ENCODE measurements at regions not wholly inside any gene's neighbourhood (a gene's known extent, or its start where the extent isn't known, plus 50 kb on each side); places are given as distances from the start of the nearest gene placed in this dataset.

GRCh38 chr1:10890491-10891071 is 94.1 kb upstream of the CASZ1 start:
- no peaks in the 10 kb centered on the region for H3K36me3 ChIP-seq (ENCODE audit: control insufficient read depth, insufficient read depth, low read length)
- no peaks in the 10 kb centered on the region for H3K4me1 ChIP-seq (ENCODE audit: control insufficient read depth, insufficient read depth, low read length)
- H3K27ac ChIP-seq (ENCODE audit: low read depth, low read length), result no peak overlapping the region
- no peak overlapping the region for H3K9ac ChIP-seq (ENCODE audit: low read length)
- H3K4me3 ChIP-seq (ENCODE audit: low read length), result no peak overlapping the region
- peaks cover 13% of the 10 kb centered on the region for H3K27me3 ChIP-seq (ENCODE audit: control insufficient read depth, insufficient read depth, low read length)

- H3K27me3 ChIP-seq (ENCODE audit: control insufficient read depth, insufficient read depth, low read length), result peaks cover 13% of the 10 kb centered on the region
- H3K27ac ChIP-seq (ENCODE audit: low read depth, low read length), result no peak overlapping the region
- H3K4me3 ChIP-seq (ENCODE audit: low read length), result no peak overlapping the region
These were observed 94.6 kb upstream of the CASZ1 start for GRCh38 chr1:10891091-10891490.

DNA sequence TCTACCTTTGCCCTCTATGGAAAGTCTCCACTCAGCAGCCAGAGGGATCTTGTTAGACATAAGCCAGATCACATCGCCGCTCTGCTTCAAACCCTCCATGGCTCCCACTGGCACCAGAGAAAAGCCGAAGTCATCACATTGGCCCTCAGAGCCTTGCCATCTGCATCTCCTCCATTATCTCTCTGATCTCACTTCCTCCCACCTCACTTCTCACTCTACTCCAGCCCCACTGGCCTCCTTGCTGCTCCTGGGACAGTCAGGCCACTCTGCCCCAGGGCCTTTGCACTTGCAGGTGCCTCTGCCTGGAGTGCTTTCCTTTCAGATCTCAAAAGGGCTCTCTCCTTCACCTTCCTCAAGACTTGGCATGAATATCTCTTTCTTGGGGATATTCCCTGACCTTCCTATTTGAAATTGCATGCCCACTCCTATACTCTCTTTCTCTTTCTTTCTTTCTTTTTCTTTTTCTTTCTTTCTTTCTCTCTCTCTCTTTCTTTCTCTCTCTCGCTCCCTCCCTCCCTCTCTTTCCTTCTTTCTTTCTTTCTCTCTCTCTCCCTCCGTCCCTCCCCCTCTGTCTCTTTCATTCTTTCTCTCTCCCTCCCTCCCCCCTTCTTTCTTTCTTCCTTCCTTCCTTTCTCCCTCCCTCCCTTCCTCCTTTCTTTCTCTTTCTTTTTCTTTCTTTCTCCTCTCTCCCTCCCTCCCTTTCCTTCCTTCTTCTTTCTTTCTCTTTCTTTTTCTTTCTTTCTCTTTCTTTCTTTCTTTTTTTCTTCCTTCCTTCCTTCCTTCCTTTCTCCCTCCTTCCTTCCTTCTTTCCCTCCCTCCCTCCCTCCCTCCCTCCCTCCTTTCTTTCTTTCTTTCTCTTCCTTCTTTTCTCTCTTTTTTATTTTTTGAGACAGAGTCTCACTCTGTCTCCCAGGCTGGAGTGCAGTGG is 96.0 kb upstream of the CASZ1 start:
- Histone ChIP-seq H3K36me3 (ENCODE audit: control insufficient read depth, insufficient read depth, low read length) (no peaks in the 10 kb centered on the region), H3K4me1 (ENCODE audit: control insufficient read depth, insufficient read depth, low read length) (no peaks in the 10 kb centered on the region), H3K4me3 (ENCODE audit: low read length) (no peak overlapping the region), H3K27me3 (ENCODE audit: control insufficient read depth, insufficient read depth, low read length) (peaks cover 13% of the 10 kb centered on the region), H3K9ac (ENCODE audit: low read length) (no peak overlapping the region), H3K27ac (ENCODE audit: low read depth, low read length) (no peak overlapping the region)

More at GRCh38 chr1:10891091-10891490, 94.6 kb upstream of the CASZ1 start:
- Histone ChIP-seq H3K36me3 (ENCODE audit: control insufficient read depth, insufficient read depth, low read length) (no peaks in the 10 kb centered on the region), H3K9ac (ENCODE audit: low read length) (no peak overlapping the region), H3K4me1 (ENCODE audit: control insufficient read depth, insufficient read depth, low read length) (no peaks in the 10 kb centered on the region)

DNA sequence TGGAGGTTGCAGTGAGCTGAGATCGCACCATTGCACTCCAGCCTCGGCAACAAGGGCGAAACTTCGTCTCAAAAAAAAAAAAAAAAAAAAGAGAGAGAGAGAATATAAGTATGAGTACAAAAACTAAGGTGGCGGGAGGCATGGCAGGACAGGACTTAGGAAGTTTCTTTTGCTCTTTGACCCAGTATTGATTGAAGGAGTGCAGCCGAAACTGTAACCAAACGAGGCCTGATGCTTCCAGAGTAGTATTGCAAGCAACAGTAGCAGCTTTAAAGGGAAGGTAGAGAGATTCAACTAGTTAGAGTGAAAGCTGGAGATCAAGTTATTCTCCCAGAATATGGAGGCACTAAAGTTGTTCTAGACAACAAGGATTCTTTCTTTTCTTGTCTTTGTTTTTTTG is 99.2 kb upstream of the CASZ1 start:
- H3K4me3 ChIP-seq (ENCODE audit: low read length), result no peak overlapping the region
- peaks cover 6% of the 10 kb centered on the region for H3K27me3 ChIP-seq (ENCODE audit: control insufficient read depth, insufficient read depth, low read length)
- no peaks in the 10 kb centered on the region for H3K4me1 ChIP-seq (ENCODE audit: control insufficient read depth, insufficient read depth, low read length)
- no peak overlapping the region for H3K9ac ChIP-seq (ENCODE audit: low read length)
- H3K36me3 ChIP-seq (ENCODE audit: control insufficient read depth, insufficient read depth, low read length), result no peaks in the 10 kb centered on the region
- H3K27ac ChIP-seq (ENCODE audit: low read depth, low read length), result no peak overlapping the region

- no peak overlapping the region for H3K27ac ChIP-seq (ENCODE audit: low read depth, low read length)
- no peaks in the 10 kb centered on the region for H3K4me1 ChIP-seq (ENCODE audit: control insufficient read depth, insufficient read depth, low read length)
- no peaks in the 10 kb centered on the region for H3K36me3 ChIP-seq (ENCODE audit: control insufficient read depth, insufficient read depth, low read length)
- H3K4me3 ChIP-seq (ENCODE audit: low read length), result no peak overlapping the region
- H3K9ac ChIP-seq (ENCODE audit: low read length), result no peak overlapping the region
- peaks cover 3% of the 10 kb centered on the region for H3K27me3 ChIP-seq (ENCODE audit: control insufficient read depth, insufficient read depth, low read length)
These were observed 100.2 kb upstream of the CASZ1 start for GRCh38 chr1:10896673-10897072.

DNA sequence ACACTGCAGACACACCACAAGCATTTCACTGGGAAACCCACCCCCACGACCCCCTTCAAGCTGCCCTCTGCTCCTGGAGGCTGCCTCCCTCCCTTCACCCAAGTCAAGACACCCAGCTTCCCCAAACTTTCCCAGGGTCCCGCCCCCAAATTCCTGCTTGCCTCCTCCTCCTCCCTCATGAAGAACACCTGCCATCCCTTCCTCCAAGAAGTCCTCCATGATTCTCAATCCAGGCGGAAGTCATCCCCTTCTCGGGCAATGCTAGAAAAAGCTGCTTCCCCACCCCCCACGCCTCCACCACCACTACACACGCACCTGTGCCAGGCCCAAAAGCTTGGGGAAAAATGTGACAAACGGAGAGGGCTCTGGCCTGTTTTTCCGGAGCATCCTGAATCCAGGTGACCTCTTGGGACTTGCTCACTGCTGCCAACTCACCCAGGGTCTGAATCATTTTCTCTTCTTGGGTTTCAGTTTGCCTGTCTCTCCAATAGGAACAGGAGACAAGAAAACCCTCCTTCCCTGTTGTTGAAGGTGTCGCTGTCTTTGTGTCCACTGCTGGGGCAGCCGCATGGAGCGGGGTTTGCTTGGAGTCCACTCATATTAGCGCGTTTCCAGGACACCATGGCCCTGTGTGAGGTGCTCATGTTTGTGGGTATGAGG is 101.0 kb upstream of the CASZ1 start:
- Histone ChIP-seq H3K4me3 (ENCODE audit: low read length) (no peak overlapping the region), H3K9ac (ENCODE audit: low read length) (no peak overlapping the region), H3K4me1 (ENCODE audit: control insufficient read depth, insufficient read depth, low read length) (no peaks in the 10 kb centered on the region), H3K27me3 (ENCODE audit: control insufficient read depth, insufficient read depth, low read length) (peaks cover 3% of the 10 kb centered on the region), H3K27ac (ENCODE audit: low read depth, low read length) (no peak overlapping the region), H3K36me3 (ENCODE audit: control insufficient read depth, insufficient read depth, low read length) (no peaks in the 10 kb centered on the region)

- no peaks in the 10 kb centered on the region for H3K4me1 ChIP-seq (ENCODE audit: control insufficient read depth, insufficient read depth, low read length)
- peaks cover 3% of the 10 kb centered on the region for H3K27me3 ChIP-seq (ENCODE audit: control insufficient read depth, insufficient read depth, low read length)
- no peaks in the 10 kb centered on the region for H3K36me3 ChIP-seq (ENCODE audit: control insufficient read depth, insufficient read depth, low read length)
- H3K27ac ChIP-seq (ENCODE audit: low read depth, low read length), result no peak overlapping the region
- H3K9ac ChIP-seq (ENCODE audit: low read length), result no peak overlapping the region
- no peak overlapping the region for H3K4me3 ChIP-seq (ENCODE audit: low read length)
These were observed 101.7 kb upstream of the CASZ1 start for GRCh38 chr1:10897981-10898728.

DNA sequence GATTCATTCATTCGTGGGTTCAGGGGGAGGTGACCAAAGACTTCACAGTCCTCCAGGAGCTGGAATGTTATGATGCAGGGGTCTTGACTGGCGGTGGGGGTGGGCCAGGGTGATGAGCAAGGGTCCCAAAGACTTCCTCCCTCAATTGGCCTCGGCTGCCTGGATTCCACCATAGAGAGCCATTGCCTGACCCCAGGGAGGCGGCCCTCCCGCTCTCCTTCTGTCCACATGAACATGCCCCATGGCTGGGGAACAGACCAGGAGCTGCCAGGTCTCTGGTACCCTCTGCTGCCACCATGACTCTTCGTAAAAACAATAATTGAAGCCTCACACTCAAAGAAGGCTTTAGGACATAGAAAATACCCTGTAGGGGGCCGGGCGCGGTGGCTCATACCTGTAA is 102.5 kb upstream of the CASZ1 start:
- no peaks in the 10 kb centered on the region for H3K36me3 ChIP-seq (ENCODE audit: control insufficient read depth, insufficient read depth, low read length)
- H3K4me1 ChIP-seq (ENCODE audit: control insufficient read depth, insufficient read depth, low read length), result no peaks in the 10 kb centered on the region
- H3K27ac ChIP-seq (ENCODE audit: low read depth, low read length), result no peak overlapping the region
- peaks cover 3% of the 10 kb centered on the region for H3K27me3 ChIP-seq (ENCODE audit: control insufficient read depth, insufficient read depth, low read length)
- no peak overlapping the region for H3K4me3 ChIP-seq (ENCODE audit: low read length)
- no peak overlapping the region for H3K9ac ChIP-seq (ENCODE audit: low read length)

DNA sequence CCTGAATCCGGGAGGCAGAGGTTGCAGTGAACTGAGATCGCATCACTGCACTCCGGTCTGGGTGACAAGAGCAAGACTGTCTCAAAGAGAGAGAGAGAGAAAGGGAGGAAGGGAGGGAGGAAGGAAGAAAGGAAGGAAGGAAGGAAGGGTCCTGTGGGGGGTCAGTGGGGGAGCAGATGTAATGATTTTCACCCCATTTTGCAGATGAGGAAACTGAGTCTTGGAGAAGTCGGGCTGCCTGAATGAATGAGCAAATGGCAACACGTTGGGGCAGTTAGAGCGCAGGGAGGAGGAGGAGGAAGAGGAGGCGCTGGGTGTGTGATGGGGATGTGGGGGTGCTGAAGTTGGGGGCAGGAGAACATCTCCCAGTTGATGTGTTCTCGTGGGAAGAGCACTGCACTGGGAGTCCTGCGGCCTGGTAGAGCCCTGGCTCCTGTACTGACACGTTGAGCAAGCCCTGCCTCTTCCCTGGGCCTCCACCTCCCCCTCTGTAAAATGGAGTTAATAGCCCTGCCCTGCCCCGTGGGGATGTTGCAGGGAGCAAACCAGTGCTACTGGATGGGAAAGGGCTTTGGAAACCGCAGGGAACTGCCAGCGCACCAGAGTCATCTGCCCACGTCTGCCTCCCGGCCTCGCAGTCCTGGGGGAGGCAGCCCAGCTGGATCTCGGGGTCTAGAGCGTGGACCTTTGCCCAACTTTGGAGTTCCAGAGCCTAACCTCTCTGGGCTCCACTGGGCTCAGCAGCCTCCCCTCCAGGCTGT is 103.2 kb upstream of the CASZ1 start:
- Histone ChIP-seq H3K27ac (ENCODE audit: low read depth, low read length) (no peak overlapping the region), H3K9ac (ENCODE audit: low read length) (no peak overlapping the region), H3K4me1 (ENCODE audit: control insufficient read depth, insufficient read depth, low read length) (no peaks in the 10 kb centered on the region), H3K36me3 (ENCODE audit: control insufficient read depth, insufficient read depth, low read length) (no peaks in the 10 kb centered on the region), H3K4me3 (ENCODE audit: low read length) (no peak overlapping the region), H3K27me3 (ENCODE audit: control insufficient read depth, insufficient read depth, low read length) (peaks cover 3% of the 10 kb centered on the region)

DNA sequence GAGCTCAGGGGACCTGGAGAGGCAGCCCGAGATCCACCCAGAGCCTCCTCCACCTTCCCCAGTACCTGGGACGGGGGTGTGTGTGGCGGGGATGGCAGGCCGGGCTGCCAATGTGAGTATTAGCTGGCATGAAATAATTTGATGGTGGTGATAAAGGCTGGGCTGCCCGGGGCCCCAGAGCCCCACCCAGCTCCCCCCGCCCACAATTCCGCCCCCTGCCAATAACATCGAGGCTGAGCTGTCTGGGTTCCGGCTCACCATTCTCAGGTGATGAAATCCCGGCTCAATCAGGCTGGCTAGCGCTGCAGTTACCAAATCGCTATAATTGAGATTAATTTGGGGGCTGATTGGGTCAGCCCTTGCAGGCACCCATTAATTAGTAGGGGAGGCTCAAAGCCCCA is 103.8 kb upstream of the CASZ1 start:
- H3K4me1 ChIP-seq (ENCODE audit: control insufficient read depth, insufficient read depth, low read length), result no peaks in the 10 kb centered on the region
- H3K4me3 ChIP-seq (ENCODE audit: low read length), result no peak overlapping the region
- H3K36me3 ChIP-seq (ENCODE audit: control insufficient read depth, insufficient read depth, low read length), result no peaks in the 10 kb centered on the region
- H3K27ac ChIP-seq (ENCODE audit: low read depth, low read length), result no peak overlapping the region
- H3K9ac ChIP-seq (ENCODE audit: low read length), result no peak overlapping the region
- peaks cover 3% of the 10 kb centered on the region for H3K27me3 ChIP-seq (ENCODE audit: control insufficient read depth, insufficient read depth, low read length)

- Histone ChIP-seq H3K4me1 (ENCODE audit: control insufficient read depth, insufficient read depth, low read length) (no peaks in the 10 kb centered on the region), H3K27ac (ENCODE audit: low read depth, low read length) (no peak overlapping the region), H3K4me3 (ENCODE audit: low read length) (no peak overlapping the region), H3K27me3 (ENCODE audit: control insufficient read depth, insufficient read depth, low read length) (peaks cover 3% of the 10 kb centered on the region), H3K36me3 (ENCODE audit: control insufficient read depth, insufficient read depth, low read length) (no peaks in the 10 kb centered on the region), H3K9ac (ENCODE audit: low read length) (no peak overlapping the region)
These were observed 104.2 kb upstream of the CASZ1 start for GRCh38 chr1:10900691-10901090.

Data from rectal smooth muscle tissue (tissue), 1 donor.